MM.1S (cell line): ENCODE measurements at regions not wholly inside any gene's neighbourhood (a gene's known extent, or its start where the extent isn't known, plus 50 kb on each side); places are given as distances from the start of the nearest gene placed in this dataset.
"Not testable (repeated sequence)": the region's sequence is repeated elsewhere in the genome, so short reads cannot be mapped to it uniquely, and the experiment has no call there.

Source experiments
- DNase-seq: peaks from one replicate; pipeline ENCODE4 v3.0.0-alpha.2; 2015
- H2AFZ ChIP-seq: fragments of 300-600 bp; sonication (generic); 2 replicates; pipeline ENCODE4 v1.6.0; 2016; ENCODE audit warnings: antibody characterized with exemption, low read length
- H3F3A ChIP-seq: fragments of 300-600 bp; sonication (generic); 2 replicates; pipeline ENCODE4 v1.6.1; 2016; ENCODE audit warnings: mild to moderate bottlenecking, antibody characterized with exemption, low read length, moderate library complexity, mixed read lengths; ENCODE audit not compliant: insufficient read depth
- H3K27ac ChIP-seq: fragments of 300-600 bp; sonication (generic); 2 replicates; pipeline ENCODE4 v1.5.1; 2016; ENCODE audit warnings: mild to moderate bottlenecking, low read length
- H3K27me3 ChIP-seq: fragments of 300-600 bp; sonication (generic); replicated peaks from 2 replicates; pipeline ENCODE4 v1.6.0; 2016; ENCODE audit warnings: low read length; ENCODE audit not compliant: insufficient read depth
- H3K36me3 ChIP-seq: fragments of 300-600 bp; sonication (generic); replicated peaks from 2 replicates; pipeline ENCODE4 v1.6.1; 2016; ENCODE audit warnings: mild to moderate bottlenecking, low read length, mixed read lengths; ENCODE audit not compliant: insufficient read depth
- H3K4me1 ChIP-seq: fragments of 300-600 bp; sonication (generic); 2 replicates; pipeline ENCODE4 v1.6.1; 2016; ENCODE audit warnings: low read length, mixed read lengths
- H3K4me2 ChIP-seq: fragments of 300-600 bp; sonication (generic); 2 replicates; pipeline ENCODE4 v1.6.0; 2016; ENCODE audit warnings: low read depth, low read length
- H3K4me3 ChIP-seq: fragments of 300-600 bp; sonication (generic); 2 replicates; pipeline ENCODE4 v1.5.1; 2016; ENCODE audit warnings: low read length, mixed read lengths
- H3K79me2 ChIP-seq: fragments of 300-600 bp; sonication (generic); 2 replicates; pipeline ENCODE4 v1.6.1; 2016; ENCODE audit warnings: mixed run types, low read length, mixed read lengths
- H3K9ac ChIP-seq: fragments of 300-600 bp; sonication (generic); 2 replicates; pipeline ENCODE4 v1.6.1; 2016; ENCODE audit warnings: low read length, mixed read lengths
- H3K9me2 ChIP-seq: fragments of 300-600 bp; sonication (generic); replicated peaks from 2 replicates; pipeline ENCODE4 v1.6.1; 2016; ENCODE audit warnings: mild to moderate bottlenecking, low read length, mixed read lengths; ENCODE audit not compliant: insufficient read depth
- H3K9me3 ChIP-seq: fragments of 300-600 bp; sonication (generic); replicated peaks from 2 replicates; pipeline ENCODE4 v1.6.1; 2016; ENCODE audit warnings: mild to moderate bottlenecking, low read length, mixed read lengths; ENCODE audit not compliant: insufficient read depth
- H4K20me1 ChIP-seq: fragments of 300-600 bp; sonication (generic); 2 replicates; pipeline ENCODE4 v1.6.1; 2016; ENCODE audit warnings: mild to moderate bottlenecking, low read length, moderate library complexity, mixed read lengths; ENCODE audit not compliant: insufficient read depth
- CTCF ChIP-seq: fragments of 300-600 bp; sonication (generic); IDR thresholded peaks from 2 replicates; pipeline ENCODE4 v1.5.1; 2016; ENCODE audit warnings: antibody characterized with exemption, low read length, mixed read lengths
- EZH2 ChIP-seq: fragments of 300-600 bp; sonication (generic); optimal IDR thresholded peaks from 2 replicates; pipeline ENCODE3; 2017; ENCODE audit warnings: low read depth, mild to moderate bottlenecking, antibody characterized with exemption, low read length, mixed read lengths
- EZH2phosphoT487 ChIP-seq: fragments of 300-600 bp; sonication (generic); IDR thresholded peaks from 2 replicates; pipeline ENCODE4 v1.6.1; 2018; ENCODE audit warnings: antibody characterized with exemption, low read length

DNA sequence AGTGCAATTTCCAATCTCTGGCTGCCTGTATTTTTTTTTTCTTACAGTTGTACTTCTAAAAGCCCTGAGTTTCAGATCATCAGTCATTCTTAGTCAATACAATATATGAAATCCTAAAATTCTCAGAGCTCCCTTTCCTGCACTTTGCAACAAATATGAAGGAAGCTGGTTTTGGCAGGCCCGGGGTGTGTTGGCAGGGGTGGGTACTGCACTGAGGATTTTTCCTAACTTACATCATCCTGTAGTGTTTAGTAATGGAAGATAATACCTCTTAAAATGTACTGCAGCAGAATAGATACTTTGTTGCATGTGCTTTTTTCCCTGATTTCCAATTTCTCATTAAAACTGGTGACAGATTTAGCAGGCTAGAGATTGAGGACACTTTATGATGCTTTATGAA lies 374.6 kb downstream of the PTH2R start:
- TF ChIP-seq EZH2 (no peak), CTCF (no peak), EZH2phosphoT487 (no peak)
- no peak overlapping the region for H3K27ac ChIP-seq
- DNase-seq = no peak
- no peaks in the 10 kb centered on the region for H3F3A ChIP-seq
- H3K36me3 ChIP-seq = no peaks in the 10 kb centered on the region
- no peak overlapping the region for H3K4me3 ChIP-seq
- H3K9ac ChIP-seq = no peak overlapping the region
- no peaks in the 10 kb centered on the region for H3K4me1 ChIP-seq
- H2AFZ ChIP-seq = no peak overlapping the region
- no peaks in the 10 kb centered on the region for H3K79me2 ChIP-seq
- no peaks in the 10 kb centered on the region for H4K20me1 ChIP-seq
- H3K9me2 ChIP-seq = no peaks in the 10 kb centered on the region
- H3K27me3 ChIP-seq = no peaks in the 10 kb centered on the region
- no peak overlapping the region for H3K4me2 ChIP-seq
- H3K9me3 ChIP-seq = no peaks in the 10 kb centered on the region

GRCh38 chr2:208782097-208782496 lies 375.5 kb downstream of the PTH2R start:
- Histone ChIP-seq H3K27me3 (no peaks in the 10 kb centered on the region), H3K36me3 (no peaks in the 10 kb centered on the region), H3K4me1 (no peaks in the 10 kb centered on the region), H3K4me3 (no peak overlapping the region), H3F3A (no peaks in the 10 kb centered on the region), H2AFZ (no peak overlapping the region), H3K79me2 (no peaks in the 10 kb centered on the region), H3K9me2 (no peaks in the 10 kb centered on the region), H3K4me2 (no peak overlapping the region), H4K20me1 (no peaks in the 10 kb centered on the region), H3K9ac (no peak overlapping the region), H3K9me3 (no peaks in the 10 kb centered on the region), H3K27ac (no peak overlapping the region)
- DNase-seq = no peak
- no peak for TF ChIP-seq EZH2phosphoT487
- TF ChIP-seq EZH2 = no peak
- TF ChIP-seq CTCF = no peak

DNA sequence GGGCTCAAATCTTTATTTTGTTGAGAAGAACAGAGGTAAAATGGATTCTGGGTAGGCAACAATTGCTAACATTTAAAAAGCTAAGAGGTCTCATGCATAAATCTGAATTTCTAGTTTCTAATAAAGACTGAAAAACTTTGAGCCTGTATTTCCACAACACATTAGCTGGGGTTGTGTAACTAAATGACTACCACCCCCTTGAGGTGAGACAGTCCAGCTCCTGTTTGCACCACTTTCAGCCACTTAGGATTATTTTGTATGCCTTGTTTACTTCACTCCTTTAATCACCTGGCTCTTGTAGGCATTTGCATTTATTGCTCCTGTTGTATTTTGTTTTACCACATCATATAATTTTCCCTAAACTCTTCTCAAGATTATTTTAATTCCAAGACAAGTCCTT lies 376.6 kb downstream of the PTH2R start:
- Histone ChIP-seq H3F3A (no peaks in the 10 kb centered on the region), H3K4me1 (no peaks in the 10 kb centered on the region), H4K20me1 (no peaks in the 10 kb centered on the region), H3K9me2 (no peaks in the 10 kb centered on the region), H3K27me3 (no peaks in the 10 kb centered on the region), H3K27ac (no peak overlapping the region), H3K36me3 (no peaks in the 10 kb centered on the region), H3K79me2 (no peaks in the 10 kb centered on the region), H3K4me2 (no peak overlapping the region), H3K4me3 (no peak overlapping the region), H2AFZ (no peak overlapping the region), H3K9me3 (no peaks in the 10 kb centered on the region), H3K9ac (no peak overlapping the region)
- TF ChIP-seq EZH2phosphoT487 (no peak), EZH2 (no peak), CTCF (peak; percentile 21)
- no peak for DNase-seq

GRCh38 chr2:208784774-208785173 lies 378.2 kb downstream of the PTH2R start:
- not testable (repeated sequence) for H4K20me1 ChIP-seq, H3K9me2 ChIP-seq, H3K27me3 ChIP-seq, H3K36me3 ChIP-seq, H3F3A ChIP-seq, H3K4me1 ChIP-seq, H3K4me3 ChIP-seq, H2AFZ ChIP-seq, H3K9ac ChIP-seq, H3K9me3 ChIP-seq, H3K79me2 ChIP-seq, H3K4me2 ChIP-seq, H3K27ac ChIP-seq, DNase-seq
